ENCODE measurements at regions not wholly inside any gene's neighbourhood (a gene's known extent, or its start where the extent isn't known, plus 50 kb on each side); places are given as distances from the start of the nearest gene placed in this dataset.

GRCh38 chr21:25024639-25025038 lies 582.6 kb downstream of the MRPL39 start:
- TF ChIP-seq POLR2AphosphoS5 (IDR thresholded peaks at IDR 0.05) (no peak), POLR2A (IDR thresholded peaks at IDR 0.05) (no peak)
- TF ChIP-seq, protein P1, sequence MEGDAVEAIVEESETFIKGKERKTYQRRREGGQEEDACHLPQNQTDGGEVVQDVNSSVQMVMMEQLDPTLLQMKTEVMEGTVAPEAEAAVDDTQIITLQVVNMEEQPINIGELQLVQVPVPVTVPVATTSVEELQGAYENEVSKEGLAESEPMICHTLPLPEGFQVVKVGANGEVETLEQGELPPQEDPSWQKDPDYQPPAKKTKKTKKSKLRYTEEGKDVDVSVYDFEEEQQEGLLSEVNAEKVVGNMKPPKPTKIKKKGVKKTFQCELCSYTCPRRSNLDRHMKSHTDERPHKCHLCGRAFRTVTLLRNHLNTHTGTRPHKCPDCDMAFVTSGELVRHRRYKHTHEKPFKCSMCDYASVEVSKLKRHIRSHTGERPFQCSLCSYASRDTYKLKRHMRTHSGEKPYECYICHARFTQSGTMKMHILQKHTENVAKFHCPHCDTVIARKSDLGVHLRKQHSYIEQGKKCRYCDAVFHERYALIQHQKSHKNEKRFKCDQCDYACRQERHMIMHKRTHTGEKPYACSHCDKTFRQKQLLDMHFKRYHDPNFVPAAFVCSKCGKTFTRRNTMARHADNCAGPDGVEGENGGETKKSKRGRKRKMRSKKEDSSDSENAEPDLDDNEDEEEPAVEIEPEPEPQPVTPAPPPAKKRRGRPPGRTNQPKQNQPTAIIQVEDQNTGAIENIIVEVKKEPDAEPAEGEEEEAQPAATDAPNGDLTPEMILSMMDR (IDR thresholded peaks at IDR 0.05) = no peak
